ENCODE measurements at regions not wholly inside any gene's neighbourhood (a gene's known extent, or its start where the extent isn't known, plus 50 kb on each side); places are given as distances from the start of the nearest gene placed in this dataset.

DNA sequence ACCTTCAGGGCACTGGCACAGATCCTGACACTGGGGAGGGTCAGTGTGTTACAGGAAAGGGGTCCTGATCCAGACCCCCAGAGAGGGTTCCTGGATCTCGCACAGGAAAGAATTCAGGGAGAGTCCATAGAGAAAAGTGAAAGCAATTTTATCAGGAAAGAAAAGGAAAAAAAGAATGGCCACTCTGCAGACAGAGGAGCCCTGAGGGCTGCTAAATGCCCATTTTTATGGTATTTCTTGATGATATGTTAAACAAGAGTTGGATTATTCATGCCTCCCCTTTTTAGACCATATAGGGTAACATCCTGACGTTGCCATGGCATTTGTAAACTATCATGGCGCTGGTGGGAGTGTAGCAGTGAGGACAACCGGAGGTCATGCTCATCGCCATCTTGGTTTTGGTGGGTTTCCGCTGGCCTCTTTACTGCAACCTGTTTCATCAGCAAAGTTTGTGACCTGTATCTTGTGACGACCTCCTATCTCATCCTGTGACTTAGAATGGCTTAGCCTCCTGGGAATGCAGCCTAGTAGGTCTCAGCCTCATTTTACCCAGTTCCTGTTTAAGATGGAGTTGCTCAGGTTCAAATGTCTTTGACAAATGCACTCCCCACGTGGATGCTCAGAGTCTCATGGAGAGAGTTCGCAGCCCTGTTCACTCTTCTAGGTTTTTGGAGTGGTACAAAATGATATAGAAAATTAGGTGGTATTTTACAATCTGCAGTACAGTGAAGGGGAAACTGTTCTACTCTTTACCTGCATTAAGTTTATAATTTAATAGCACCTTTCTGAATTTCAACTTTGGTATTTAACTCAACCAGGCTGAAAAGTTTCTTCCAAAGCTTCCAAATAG, 1363.7 kb upstream of the TMEM132C start:
- no peaks in the 10 kb centered on the region for H3K79me2 ChIP-seq (replicated peaks; ENCODE audit: insufficient read depth)
- no peaks in the 10 kb centered on the region for H4K20me1 ChIP-seq (replicated peaks; ENCODE audit: insufficient read depth)
- no peak overlapping the region for H3K4me2 ChIP-seq
- H3K4me1 ChIP-seq (ENCODE audit: insufficient read depth), result peaks cover 25% of the 10 kb centered on the region
- H3K4me1 Mint-ChIP-seq, result no peaks in the 10 kb centered on the region
- 0 out of 2 replicates have a peak, but pooled peaks cover 5% of the 10 kb centered on the region for H3K9me2 ChIP-seq (ENCODE audit: insufficient read depth)
- H3K4me3 ChIP-seq, result no peak overlapping the region
- no peaks in the 10 kb centered on the region for H3K36me3 ChIP-seq (ENCODE audit: insufficient read depth)
- H3K27me3 Mint-ChIP-seq (ENCODE audit: insufficient read depth, low read depth, poor library complexity), result no peaks in the 10 kb centered on the region
- TF ChIP-seq, protein P1, sequence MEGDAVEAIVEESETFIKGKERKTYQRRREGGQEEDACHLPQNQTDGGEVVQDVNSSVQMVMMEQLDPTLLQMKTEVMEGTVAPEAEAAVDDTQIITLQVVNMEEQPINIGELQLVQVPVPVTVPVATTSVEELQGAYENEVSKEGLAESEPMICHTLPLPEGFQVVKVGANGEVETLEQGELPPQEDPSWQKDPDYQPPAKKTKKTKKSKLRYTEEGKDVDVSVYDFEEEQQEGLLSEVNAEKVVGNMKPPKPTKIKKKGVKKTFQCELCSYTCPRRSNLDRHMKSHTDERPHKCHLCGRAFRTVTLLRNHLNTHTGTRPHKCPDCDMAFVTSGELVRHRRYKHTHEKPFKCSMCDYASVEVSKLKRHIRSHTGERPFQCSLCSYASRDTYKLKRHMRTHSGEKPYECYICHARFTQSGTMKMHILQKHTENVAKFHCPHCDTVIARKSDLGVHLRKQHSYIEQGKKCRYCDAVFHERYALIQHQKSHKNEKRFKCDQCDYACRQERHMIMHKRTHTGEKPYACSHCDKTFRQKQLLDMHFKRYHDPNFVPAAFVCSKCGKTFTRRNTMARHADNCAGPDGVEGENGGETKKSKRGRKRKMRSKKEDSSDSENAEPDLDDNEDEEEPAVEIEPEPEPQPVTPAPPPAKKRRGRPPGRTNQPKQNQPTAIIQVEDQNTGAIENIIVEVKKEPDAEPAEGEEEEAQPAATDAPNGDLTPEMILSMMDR (conservative IDR thresholded peaks at IDR 0.05; ENCODE audit: low read depth in 2 of 2), result no peak
- TF ChIP-seq JUNB (IDR thresholded peaks at IDR 0.05; ENCODE audit: unreplicated experiment), result no peak
- TF ChIP-seq STAT1 (IDR thresholded peaks at IDR 0.05; ENCODE audit: unreplicated experiment), result no peak
- TF ChIP-seq EZH2phosphoT487 (IDR thresholded peaks at IDR 0.05; ENCODE audit: unreplicated experiment), result no peak
- no peak overlapping the region for H3K27ac Mint-ChIP-seq
- H3F3A ChIP-seq (replicated peaks; ENCODE audit: low read depth), result no peaks in the 10 kb centered on the region
- peaks cover 95% of the 10 kb centered on the region for H3K9me3 Mint-ChIP-seq
- DNase-seq (ENCODE audit: low spot score), result no peak
- peak overlapping the region; percentile 13; the same call in 1 of the 2 replicates for H2AFZ ChIP-seq
- no peaks in the 10 kb centered on the region for H3K27me3 ChIP-seq (ENCODE audit: insufficient read depth)
- no peak for ATAC-seq
- H3K36me3 Mint-ChIP-seq (ENCODE audit: low read depth), result peaks cover 38% of the 10 kb centered on the region
- H3K27ac ChIP-seq (ENCODE audit: low read depth), result no peak overlapping the region
- no peak overlapping the region for H3K4me3 Mint-ChIP-seq

GRCh38 chr12:126905752-126906151, 1361.2 kb upstream of the TMEM132C start:
- H3K4me3 Mint-ChIP-seq, result no peak overlapping the region
- Histone ChIP-seq H3K4me1 (ENCODE audit: insufficient read depth) (peaks cover 21% of the 10 kb centered on the region), H3F3A (replicated peaks; ENCODE audit: low read depth) (no peaks in the 10 kb centered on the region), H3K27me3 (ENCODE audit: insufficient read depth) (no peaks in the 10 kb centered on the region), H4K20me1 (replicated peaks; ENCODE audit: insufficient read depth) (no peaks in the 10 kb centered on the region), H3K27ac (ENCODE audit: low read depth) (no peak overlapping the region), H3K9me2 (ENCODE audit: insufficient read depth) (0 out of 2 replicates have a peak, but pooled peaks cover 5% of the 10 kb centered on the region), H3K4me2 (no peak overlapping the region), H3K36me3 (ENCODE audit: insufficient read depth) (no peaks in the 10 kb centered on the region), H3K79me2 (replicated peaks; ENCODE audit: insufficient read depth) (no peaks in the 10 kb centered on the region), H3K4me3 (no peak overlapping the region), H2AFZ (no peak overlapping the region)
- peaks cover 3% of the 10 kb centered on the region for H3K27me3 Mint-ChIP-seq (ENCODE audit: insufficient read depth, low read depth, poor library complexity)
- H3K9me3 Mint-ChIP-seq, result peaks cover 95% of the 10 kb centered on the region
- peaks cover 35% of the 10 kb centered on the region for H3K36me3 Mint-ChIP-seq (ENCODE audit: low read depth)
- H3K27ac Mint-ChIP-seq, result no peak overlapping the region
- no peak for DNase-seq (ENCODE audit: low spot score)
- no peaks in the 10 kb centered on the region for H3K4me1 Mint-ChIP-seq
- no peak for ATAC-seq
- no peak for TF ChIP-seq EZH2phosphoT487 (IDR thresholded peaks at IDR 0.05; ENCODE audit: unreplicated experiment)
- TF ChIP-seq EZH2 (IDR thresholded peaks at IDR 0.05; ENCODE audit: low read depth, unreplicated experiment), result no peak
- no peak for TF ChIP-seq STAT1 (IDR thresholded peaks at IDR 0.05; ENCODE audit: unreplicated experiment)
- TF ChIP-seq ZNF462 (CRISPR knock-in tag; IDR thresholded peaks at IDR 0.05), result no peak
- TF ChIP-seq POLR2AphosphoS5 (IDR thresholded peaks at IDR 0.05; ENCODE audit: low read depth), result no peak
- TF ChIP-seq CREB1 (CRISPR knock-in tag; IDR thresholded peaks at IDR 0.05; ENCODE audit: low read depth), result no peak
- no peak for TF ChIP-seq REST (IDR thresholded peaks at IDR 0.05; ENCODE audit: unreplicated experiment)
